Left ventricle myocardium superior (tissue), 1 donor: ENCODE measurements at regions not wholly inside any gene's neighbourhood (a gene's known extent, or its start where the extent isn't known, plus 50 kb on each side); places are given as distances from the start of the nearest gene placed in this dataset.

Experiments used
- ATAC-seq: fragments of 200-7000 bp; cut with Tn5 transposase; one replicate; pipeline ENCODE4 v1.9.1; 2020; ENCODE audit warnings: mild to moderate bottlenecking, moderate library complexity
- DNase-seq: peaks from one replicate; pipeline ENCODE4 v3.0.0-alpha.2; 2020
- intact Hi-C: fragments of 100-400 bp; cut with micrococcal nuclease; formaldehyde crosslinking; loops from one replicate; pipeline ENCODE4 v1.11.0; 2022
- donor health status: DM: no; HTN: yes; CAD: no; lungs with severe emphysema.

GRCh38 chr12:67154901-67155300, 114.3 kb upstream of the CAND1 start:
- ATAC-seq: no peak
- intact Hi-C loops: no loop called here
- no peak for DNase-seq

GRCh38 chr12:67155863-67156262, 113.3 kb upstream of the CAND1 start:
- ATAC-seq (no peak), DNase-seq (no peak)
- intact Hi-C loops: no loop called here

- intact Hi-C loops: no loop called here
- DNase-seq (no peak), ATAC-seq (no peak)
Measured at GRCh38 chr12:67161322-67161918, 107.7 kb upstream of the CAND1 start.

DNA sequence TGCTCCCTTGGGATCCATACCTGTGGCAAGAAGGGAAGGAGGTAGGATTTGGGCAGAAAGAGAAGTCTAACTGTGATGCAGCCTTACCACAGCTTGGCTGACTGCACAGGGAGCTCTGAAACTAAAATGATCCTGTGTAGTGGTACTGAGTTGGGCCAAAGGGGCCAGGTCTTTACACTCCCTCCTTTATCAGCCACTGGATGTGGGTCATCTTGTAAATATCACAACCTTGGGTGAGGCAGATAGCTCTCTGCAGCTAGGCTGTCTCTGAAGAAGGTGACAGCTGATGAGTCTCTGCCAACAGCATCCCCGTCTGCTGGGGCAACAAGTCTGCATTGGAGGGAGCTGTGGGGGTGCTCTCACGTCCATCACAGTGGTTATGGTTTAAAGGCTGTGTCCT, 95.9 kb upstream of the CAND1 start:
- intact Hi-C loops: no loop called here
- ATAC-seq (no peak), DNase-seq (no peak)

DNA sequence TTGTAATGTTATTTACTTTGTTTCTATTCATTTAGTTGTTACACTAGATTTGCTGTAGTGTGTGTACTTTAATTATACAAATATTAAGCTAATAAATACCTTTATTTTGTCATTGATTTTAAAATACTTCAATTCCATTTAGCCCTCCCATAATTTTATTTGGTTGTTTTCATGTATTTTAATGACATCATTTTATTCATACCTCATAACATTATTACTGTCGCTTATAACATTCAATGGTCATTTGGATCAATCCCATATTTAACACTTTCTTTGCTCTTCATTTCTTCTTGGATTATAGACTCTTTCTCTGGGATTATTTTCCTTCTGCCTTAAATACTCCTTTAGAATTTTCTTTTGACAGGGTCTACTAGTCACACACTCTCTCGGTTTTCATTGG, 86.6 kb upstream of the CAND1 start:
- no peak for DNase-seq
- ATAC-seq: no peak
- intact Hi-C loops: no loop called here

- ATAC-seq (no peak), DNase-seq (no peak)
- intact Hi-C loops: no loop called here
Measured at GRCh38 chr12:67193704-67194103, 75.5 kb upstream of the CAND1 start.

- ATAC-seq (no peak), DNase-seq (no peak)
- intact Hi-C loops: no loop called here
Measured at GRCh38 chr12:67200386-67200785, 68.8 kb upstream of the CAND1 start.

GRCh38 chr12:67202011-67202677, 67.0 kb upstream of the CAND1 start:
- DNase-seq (no peak), ATAC-seq (no peak)
- intact Hi-C loops: no loop called here

GRCh38 chr12:67202678-67203012, 66.5 kb upstream of the CAND1 start:
- intact Hi-C loops: no loop called here
- ATAC-seq (no peak), DNase-seq (no peak)

- intact Hi-C loops: no loop called here
- DNase-seq (no peak), ATAC-seq (no peak)
Measured at GRCh38 chr12:67208281-67209067, 60.7 kb upstream of the CAND1 start.

GRCh38 chr12:67211029-67211428, 58.1 kb upstream of the CAND1 start:
- intact Hi-C loops: no loop called here
- ATAC-seq: no peak
- DNase-seq: no peak

GRCh38 chr12:67211494-67211893, 57.7 kb upstream of the CAND1 start:
- no peak for DNase-seq
- no peak for ATAC-seq
- intact Hi-C loops: no loop called here

GRCh38 chr12:67217647-67218046, 51.5 kb upstream of the CAND1 start:
- DNase-seq (no peak), ATAC-seq (no peak)
- intact Hi-C loops: no loop called here
